ENCODE measurements at regions not wholly inside any gene's neighbourhood (a gene's known extent, or its start where the extent isn't known, plus 50 kb on each side); places are given as distances from the start of the nearest gene placed in this dataset.

DNA sequence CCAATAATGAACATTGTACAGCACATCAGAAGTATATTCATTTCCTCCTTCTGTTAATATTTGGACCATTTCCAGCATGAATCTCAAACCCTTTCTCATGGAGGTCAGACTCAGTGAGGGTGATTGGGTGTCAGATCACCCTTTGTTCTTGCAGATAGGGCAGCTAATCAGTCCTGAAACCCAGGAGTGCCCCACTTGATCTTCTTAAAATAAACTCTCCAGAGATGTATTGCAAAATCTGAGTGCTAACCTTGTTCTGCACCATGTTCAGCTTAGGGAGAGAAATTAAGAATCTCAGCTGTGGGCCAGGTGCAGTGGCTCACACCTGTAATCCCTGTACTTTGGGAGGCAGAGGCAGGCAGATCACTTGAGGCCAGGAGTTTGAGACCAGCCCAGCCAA lies 869.4 kb downstream of the TYW1 start:
- TF ChIP-seq, protein P1, sequence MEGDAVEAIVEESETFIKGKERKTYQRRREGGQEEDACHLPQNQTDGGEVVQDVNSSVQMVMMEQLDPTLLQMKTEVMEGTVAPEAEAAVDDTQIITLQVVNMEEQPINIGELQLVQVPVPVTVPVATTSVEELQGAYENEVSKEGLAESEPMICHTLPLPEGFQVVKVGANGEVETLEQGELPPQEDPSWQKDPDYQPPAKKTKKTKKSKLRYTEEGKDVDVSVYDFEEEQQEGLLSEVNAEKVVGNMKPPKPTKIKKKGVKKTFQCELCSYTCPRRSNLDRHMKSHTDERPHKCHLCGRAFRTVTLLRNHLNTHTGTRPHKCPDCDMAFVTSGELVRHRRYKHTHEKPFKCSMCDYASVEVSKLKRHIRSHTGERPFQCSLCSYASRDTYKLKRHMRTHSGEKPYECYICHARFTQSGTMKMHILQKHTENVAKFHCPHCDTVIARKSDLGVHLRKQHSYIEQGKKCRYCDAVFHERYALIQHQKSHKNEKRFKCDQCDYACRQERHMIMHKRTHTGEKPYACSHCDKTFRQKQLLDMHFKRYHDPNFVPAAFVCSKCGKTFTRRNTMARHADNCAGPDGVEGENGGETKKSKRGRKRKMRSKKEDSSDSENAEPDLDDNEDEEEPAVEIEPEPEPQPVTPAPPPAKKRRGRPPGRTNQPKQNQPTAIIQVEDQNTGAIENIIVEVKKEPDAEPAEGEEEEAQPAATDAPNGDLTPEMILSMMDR (IDR thresholded peaks at IDR 0.05; ENCODE audit: borderline replicate concordance, extremely low read depth, low read length, poor library complexity, severe bottlenecking): no peak
- no peak for TF ChIP-seq EZH2 (IDR thresholded peaks at IDR 0.05; ENCODE audit: borderline replicate concordance, low read depth, low read length, severe bottlenecking)

Measured in DND-41 (cell line).